ENCODE measurements at regions not wholly inside any gene's neighbourhood (a gene's known extent, or its start where the extent isn't known, plus 50 kb on each side); places are given as distances from the start of the nearest gene placed in this dataset.

- no peak for DNase-seq (ENCODE audit: low spot score)
Observed at GRCh38 chr2:111706481-111707001, 177.5 kb downstream of the ANAPC1 start.

GRCh38 chr2:111707700-111708099 is 176.3 kb downstream of the ANAPC1 start:
- DNase-seq (ENCODE audit: low spot score) = no peak

GRCh38 chr2:111708476-111709180 is 175.4 kb downstream of the ANAPC1 start:
- DNase-seq (ENCODE audit: low spot score) = no peak

GRCh38 chr2:111709321-111709720 is 174.7 kb downstream of the ANAPC1 start:
- no peak for DNase-seq (ENCODE audit: low spot score)

GRCh38 chr2:111710085-111710484 is 173.9 kb downstream of the ANAPC1 start:
- DNase-seq (ENCODE audit: low spot score) = no peak

GRCh38 chr2:111710613-111711012 is 173.4 kb downstream of the ANAPC1 start:
- no peak for DNase-seq (ENCODE audit: low spot score)

- DNase-seq (ENCODE audit: low spot score) = no peak
Observed at GRCh38 chr2:111711270-111711669, 172.7 kb downstream of the ANAPC1 start.

- no peak for DNase-seq (ENCODE audit: low spot score)
Observed at GRCh38 chr2:111712361-111712760, 171.6 kb downstream of the ANAPC1 start.

- no peak for DNase-seq (ENCODE audit: low spot score)
Observed at GRCh38 chr2:111712940-111713515, 171.0 kb downstream of the ANAPC1 start.

GRCh38 chr2:111715987-111716904 is 167.7 kb downstream of the ANAPC1 start:
- no peak for DNase-seq (ENCODE audit: low spot score)

GRCh38 chr2:111716905-111717775 is 166.9 kb downstream of the ANAPC1 start:
- DNase-seq (ENCODE audit: low spot score) = no peak

Small RNA genes lying in the stretch of these regions (small RNA-seq; reads per million reads assigned to genes)
- gene MIR4435-2 = 0 reads per million in 2 experiments

Measured in SK-N-DZ (cell line).